OCI-LY1 (cell line): ENCODE measurements at regions not wholly inside any gene's neighbourhood (a gene's known extent, or its start where the extent isn't known, plus 50 kb on each side); places are given as distances from the start of the nearest gene placed in this dataset.
"Not testable (repeated sequence)": the region's sequence is repeated elsewhere in the genome, so short reads cannot be mapped to it uniquely, and the experiment has no call there.

Source experiments
- H2AFZ ChIP-seq: fragments of 200-600 bp; sonication (generic), shearing (Covaris generic); 2 replicates; pipeline ENCODE4 v1.6.0; 2014; ENCODE audit warnings: antibody characterized with exemption, mild to moderate bottlenecking, low read length
- H3F3A ChIP-seq: fragments of 200-600 bp; sonication (generic), shearing (Covaris generic); 2 replicates; pipeline ENCODE4 v1.6.0; 2014; ENCODE audit warnings: mild to moderate bottlenecking, antibody characterized with exemption, low read length, moderate library complexity; ENCODE audit not compliant: insufficient read depth
- H3K27ac ChIP-seq: fragments of 200-600 bp; sonication (generic); 2 replicates; pipeline ENCODE4 v1.5.1; 2014; ENCODE audit warnings: low read length, mixed run types, mild to moderate bottlenecking, low read depth; ENCODE audit not compliant: poor library complexity, severe bottlenecking
- H3K27me3 ChIP-seq: fragments of 200-600 bp; sonication (generic); 2 replicates; pipeline ENCODE4 v1.6.0; 2014; ENCODE audit warnings: antibody characterized with exemption, mild to moderate bottlenecking, low read length, moderate library complexity; ENCODE audit not compliant: insufficient read depth
- H3K36me3 ChIP-seq: fragments of 200-600 bp; sonication (generic); 2 replicates; pipeline ENCODE4 v1.6.1; 2014; ENCODE audit warnings: mild to moderate bottlenecking, antibody characterized with exemption, low read length, moderate library complexity, mixed read lengths; ENCODE audit not compliant: insufficient read depth
- H3K4me1 ChIP-seq: fragments of 200-600 bp; sonication (generic); 2 replicates; pipeline ENCODE4 v1.5.1; 2014; ENCODE audit warnings: mild to moderate bottlenecking, low read length, moderate library complexity; ENCODE audit not compliant: insufficient read depth, severe bottlenecking
- H3K4me2 ChIP-seq: fragments of 200-600 bp; sonication (generic), shearing (Covaris generic); 2 replicates; pipeline ENCODE4 v1.6.1; 2014; ENCODE audit warnings: low read length
- H3K4me3 ChIP-seq: fragments of 200-600 bp; sonication (generic); 2 replicates; pipeline ENCODE4 v1.5.1; 2014; ENCODE audit warnings: low read length, low read depth, mild to moderate bottlenecking, mixed read lengths; ENCODE audit not compliant: poor library complexity, severe bottlenecking
- H3K79me2 ChIP-seq: fragments of 200-600 bp; shearing (Covaris generic); 2 replicates; pipeline ENCODE4 v1.6.1; 2016; ENCODE audit warnings: mixed run types, low read length, mixed read lengths; ENCODE audit not compliant: insufficient read depth
- H3K9ac ChIP-seq: fragments of 200-600 bp; sonication (generic), shearing (Covaris generic); 2 replicates; pipeline ENCODE4 v1.6.1; 2014; ENCODE audit warnings: mild to moderate bottlenecking, low read length, mixed read lengths
- H3K9me2 ChIP-seq: fragments of 200-600 bp; sonication (generic), shearing (Covaris generic); 2 replicates; pipeline ENCODE4 v1.6.1; 2014; ENCODE audit warnings: low read depth, mild to moderate bottlenecking, low read length, mixed read lengths
- H3K9me3 ChIP-seq: fragments of 200-600 bp; shearing (Covaris generic); 2 replicates; pipeline ENCODE4 v1.6.1; 2014; ENCODE audit warnings: low read length, mixed read lengths
- H4K20me1 ChIP-seq: fragments of 200-600 bp; sonication (generic), shearing (Covaris generic); 2 replicates; pipeline ENCODE4 v1.6.0; 2016; ENCODE audit warnings: mild to moderate bottlenecking, low read length; ENCODE audit not compliant: insufficient read depth
- EZH2 ChIP-seq: fragments of 200-600 bp; sonication (generic), shearing (Covaris generic); IDR thresholded peaks from 2 replicates; pipeline ENCODE4 v1.8.0; 2017; ENCODE audit warnings: borderline replicate concordance, mixed run types, mild to moderate bottlenecking, antibody characterized with exemption, low read length, moderate library complexity, mixed read lengths
- TF ChIP-seq, protein P1 (sequence below): fragments of 200-600 bp; sonication (generic), shearing (Covaris generic); IDR thresholded peaks from 2 replicates; pipeline ENCODE4 v1.5.1; 2017; ENCODE audit warnings: mild to moderate bottlenecking, antibody characterized with exemption, low read length, moderate library complexity, mixed read lengths

GRCh38 chr1:29921741-29922140, 685.4 kb downstream of the PTPRU start:
- Histone ChIP-seq H3K27me3 (no peaks in the 10 kb centered on the region), H3K9me3 (no peaks in the 10 kb centered on the region)

GRCh38 chr1:29920784-29921183, 684.5 kb downstream of the PTPRU start:
- Histone ChIP-seq H3K4me3 (no peak overlapping the region), H3K9me2 (no peaks in the 10 kb centered on the region), H3K4me2 (no peak overlapping the region), H2AFZ (no peak overlapping the region), H3K4me1 (no peaks in the 10 kb centered on the region), H3K79me2 (no peaks in the 10 kb centered on the region), H3K27me3 (no peaks in the 10 kb centered on the region), H3K36me3 (no peaks in the 10 kb centered on the region), H3K9ac (no peak overlapping the region), H3F3A (no peaks in the 10 kb centered on the region), H3K9me3 (no peaks in the 10 kb centered on the region), H4K20me1 (no peaks in the 10 kb centered on the region), H3K27ac (no peak overlapping the region)
- TF ChIP-seq EZH2, result no peak
- TF ChIP-seq, protein P1, sequence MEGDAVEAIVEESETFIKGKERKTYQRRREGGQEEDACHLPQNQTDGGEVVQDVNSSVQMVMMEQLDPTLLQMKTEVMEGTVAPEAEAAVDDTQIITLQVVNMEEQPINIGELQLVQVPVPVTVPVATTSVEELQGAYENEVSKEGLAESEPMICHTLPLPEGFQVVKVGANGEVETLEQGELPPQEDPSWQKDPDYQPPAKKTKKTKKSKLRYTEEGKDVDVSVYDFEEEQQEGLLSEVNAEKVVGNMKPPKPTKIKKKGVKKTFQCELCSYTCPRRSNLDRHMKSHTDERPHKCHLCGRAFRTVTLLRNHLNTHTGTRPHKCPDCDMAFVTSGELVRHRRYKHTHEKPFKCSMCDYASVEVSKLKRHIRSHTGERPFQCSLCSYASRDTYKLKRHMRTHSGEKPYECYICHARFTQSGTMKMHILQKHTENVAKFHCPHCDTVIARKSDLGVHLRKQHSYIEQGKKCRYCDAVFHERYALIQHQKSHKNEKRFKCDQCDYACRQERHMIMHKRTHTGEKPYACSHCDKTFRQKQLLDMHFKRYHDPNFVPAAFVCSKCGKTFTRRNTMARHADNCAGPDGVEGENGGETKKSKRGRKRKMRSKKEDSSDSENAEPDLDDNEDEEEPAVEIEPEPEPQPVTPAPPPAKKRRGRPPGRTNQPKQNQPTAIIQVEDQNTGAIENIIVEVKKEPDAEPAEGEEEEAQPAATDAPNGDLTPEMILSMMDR, result no peak

More at GRCh38 chr1:29921741-29922140, 685.4 kb downstream of the PTPRU start:
- Histone ChIP-seq H2AFZ (no peak overlapping the region), H3K27ac (no peak overlapping the region), H3K9me2 (no peaks in the 10 kb centered on the region), H3K36me3 (no peaks in the 10 kb centered on the region), H3K9ac (no peak overlapping the region), H3K4me1 (no peaks in the 10 kb centered on the region), H3F3A (no peaks in the 10 kb centered on the region), H3K4me3 (no peak overlapping the region), H3K4me2 (no peak overlapping the region), H4K20me1 (no peaks in the 10 kb centered on the region), H3K79me2 (no peaks in the 10 kb centered on the region)
- TF ChIP-seq, protein P1, result no peak
- TF ChIP-seq EZH2, result no peak

GRCh38 chr1:29920316-29920715, 684.0 kb downstream of the PTPRU start:
- no peaks in the 10 kb centered on the region for H3K27me3 ChIP-seq
- no peak overlapping the region for H2AFZ ChIP-seq
- H3K9me3 ChIP-seq, result no peaks in the 10 kb centered on the region
- H3K9me2 ChIP-seq, result no peaks in the 10 kb centered on the region
- H3K27ac ChIP-seq, result no peak overlapping the region
- H3K79me2 ChIP-seq, result no peaks in the 10 kb centered on the region
- no peak overlapping the region for H3K4me2 ChIP-seq
- no peak overlapping the region for H3K9ac ChIP-seq
- no peaks in the 10 kb centered on the region for H4K20me1 ChIP-seq
- no peaks in the 10 kb centered on the region for H3K36me3 ChIP-seq
- no peaks in the 10 kb centered on the region for H3K4me1 ChIP-seq
- TF ChIP-seq EZH2, result no peak
- TF ChIP-seq, protein P1, result no peak
- no peaks in the 10 kb centered on the region for H3F3A ChIP-seq
- no peak overlapping the region for H3K4me3 ChIP-seq

GRCh38 chr1:29919041-29919440, 682.7 kb downstream of the PTPRU start:
- H3K9ac ChIP-seq, H3F3A ChIP-seq, H3K79me2 ChIP-seq, H3K4me2 ChIP-seq, H3K4me3 ChIP-seq, H3K4me1 ChIP-seq, H3K36me3 ChIP-seq, H3K9me2 ChIP-seq, H3K27ac ChIP-seq, H2AFZ ChIP-seq, H4K20me1 ChIP-seq, H3K27me3 ChIP-seq, H3K9me3 ChIP-seq: not testable (repeated sequence)
